ENCODE measurements at regions not wholly inside any gene's neighbourhood (a gene's known extent, or its start where the extent isn't known, plus 50 kb on each side); places are given as distances from the start of the nearest gene placed in this dataset.

GRCh38 chr12:25789541-25789944, 168.9 kb upstream of the RASSF8 start:
- TF ChIP-seq CTCF (conservative IDR thresholded peaks at IDR 0.05; ENCODE audit: low read depth, low read length) (no peak), EZH2 (IDR thresholded peaks at IDR 0.05; ENCODE audit: low read length, unreplicated experiment) (no peak), EZH2phosphoT487 (IDR thresholded peaks at IDR 0.05; ENCODE audit: borderline replicate concordance, low read length) (no peak)
